Liver (tissue), 3 donors: ENCODE measurements at regions not wholly inside any gene's neighbourhood (a gene's known extent, or its start where the extent isn't known, plus 50 kb on each side); places are given as distances from the start of the nearest gene placed in this dataset.

ENCODE experiments used
- FOXA1 ChIP-seq: IDR thresholded peaks from 2 replicates; pipeline ENCODE4 v1.6.1; 2016; ENCODE audit warnings: antibody characterized with exemption
- GABPA ChIP-seq, 2 donors: IDR thresholded peaks in 1 of 2; conservative IDR thresholded peaks in 1 of 2; 2 replicates each; pipeline ENCODE4 v1.6.1; 2016; ENCODE audit warnings: antibody characterized with exemption in 2 of 2, mild to moderate bottlenecking in 1 of 2, moderate library complexity in 1 of 2
- HNF4A ChIP-seq, 2 donors: conservative IDR thresholded peaks; 2 replicates each; pipeline ENCODE4 v1.6.1; 2016; ENCODE audit warnings: antibody characterized with exemption in 2 of 2, mild to moderate bottlenecking in 2 of 2
- JUND ChIP-seq, 2 donors: IDR thresholded peaks; 2 replicates each; pipeline ENCODE4 v1.6.1; 2016; ENCODE audit warnings: antibody characterized with exemption in 2 of 2
- NR2F2 ChIP-seq: IDR thresholded peaks from 2 replicates; pipeline ENCODE4 v1.6.1; 2016; ENCODE audit warnings: antibody characterized with exemption
- RAD21 ChIP-seq, 2 donors: IDR thresholded peaks; 2 replicates each; pipeline ENCODE4 v1.6.1; 2016; ENCODE audit warnings: antibody characterized with exemption in 2 of 2, mild to moderate bottlenecking in 2 of 2
- SP1 ChIP-seq: IDR thresholded peaks from 2 replicates; pipeline ENCODE4 v1.6.1; 2018; ENCODE audit warnings: antibody characterized with exemption, mild to moderate bottlenecking
- TAF1 ChIP-seq: conservative IDR thresholded peaks from 2 replicates; pipeline ENCODE4 v1.6.1; 2016; ENCODE audit warnings: antibody characterized with exemption, mild to moderate bottlenecking
- YY1 ChIP-seq: IDR thresholded peaks from 2 replicates; pipeline ENCODE4 v1.6.1; 2016; ENCODE audit warnings: antibody characterized with exemption, mild to moderate bottlenecking
- TF ChIP-seq, protein P1 (sequence below): fragments of 150-350 bp; IDR thresholded peaks from 2 replicates; pipeline ENCODE4 v1.5.1; 2017; ENCODE audit warnings: improper control_type of control experiment, low read depth, low read length; ENCODE audit not compliant: missing input control
- TF ChIP-seq, protein P2 (sequence below): IDR thresholded peaks from 2 replicates; pipeline ENCODE4 v1.6.1; 2016; ENCODE audit warnings: antibody characterized with exemption
- TF ChIP-seq, protein P3 (sequence below): IDR thresholded peaks from 2 replicates; pipeline ENCODE4 v1.6.1; 2016; ENCODE audit warnings: antibody characterized with exemption, mild to moderate bottlenecking
- TF ChIP-seq, protein P4 (sequence below): IDR thresholded peaks from 2 replicates; pipeline ENCODE4 v1.6.1; 2016; ENCODE audit warnings: antibody characterized with exemption
- donor health status: healthy.
- donor health status: healthy.

DNA sequence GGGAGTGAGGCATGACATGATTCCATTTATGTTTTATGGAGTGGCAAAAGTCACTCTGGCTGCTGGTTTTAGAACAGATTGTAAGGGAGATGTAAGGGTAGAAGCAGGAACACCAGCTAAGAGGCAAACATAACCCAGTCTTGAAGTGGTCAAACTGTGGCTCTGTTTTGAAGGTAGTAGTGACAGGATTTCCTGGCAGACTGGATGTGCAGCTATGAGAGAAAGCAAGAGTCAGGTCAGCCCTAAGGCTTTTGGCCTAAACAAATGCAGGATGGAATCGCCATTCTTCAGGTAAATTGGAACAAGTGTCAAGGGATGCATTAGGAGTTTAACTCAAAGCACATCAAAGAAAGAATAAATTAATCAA, 175.3 kb upstream of the AGR3 start:
- TF ChIP-seq, protein P1, sequence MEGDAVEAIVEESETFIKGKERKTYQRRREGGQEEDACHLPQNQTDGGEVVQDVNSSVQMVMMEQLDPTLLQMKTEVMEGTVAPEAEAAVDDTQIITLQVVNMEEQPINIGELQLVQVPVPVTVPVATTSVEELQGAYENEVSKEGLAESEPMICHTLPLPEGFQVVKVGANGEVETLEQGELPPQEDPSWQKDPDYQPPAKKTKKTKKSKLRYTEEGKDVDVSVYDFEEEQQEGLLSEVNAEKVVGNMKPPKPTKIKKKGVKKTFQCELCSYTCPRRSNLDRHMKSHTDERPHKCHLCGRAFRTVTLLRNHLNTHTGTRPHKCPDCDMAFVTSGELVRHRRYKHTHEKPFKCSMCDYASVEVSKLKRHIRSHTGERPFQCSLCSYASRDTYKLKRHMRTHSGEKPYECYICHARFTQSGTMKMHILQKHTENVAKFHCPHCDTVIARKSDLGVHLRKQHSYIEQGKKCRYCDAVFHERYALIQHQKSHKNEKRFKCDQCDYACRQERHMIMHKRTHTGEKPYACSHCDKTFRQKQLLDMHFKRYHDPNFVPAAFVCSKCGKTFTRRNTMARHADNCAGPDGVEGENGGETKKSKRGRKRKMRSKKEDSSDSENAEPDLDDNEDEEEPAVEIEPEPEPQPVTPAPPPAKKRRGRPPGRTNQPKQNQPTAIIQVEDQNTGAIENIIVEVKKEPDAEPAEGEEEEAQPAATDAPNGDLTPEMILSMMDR: no peak
- TF ChIP-seq, protein P2, sequence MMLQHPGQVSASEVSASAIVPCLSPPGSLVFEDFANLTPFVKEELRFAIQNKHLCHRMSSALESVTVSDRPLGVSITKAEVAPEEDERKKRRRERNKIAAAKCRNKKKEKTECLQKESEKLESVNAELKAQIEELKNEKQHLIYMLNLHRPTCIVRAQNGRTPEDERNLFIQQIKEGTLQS: no peak
- TF ChIP-seq, protein P3, sequence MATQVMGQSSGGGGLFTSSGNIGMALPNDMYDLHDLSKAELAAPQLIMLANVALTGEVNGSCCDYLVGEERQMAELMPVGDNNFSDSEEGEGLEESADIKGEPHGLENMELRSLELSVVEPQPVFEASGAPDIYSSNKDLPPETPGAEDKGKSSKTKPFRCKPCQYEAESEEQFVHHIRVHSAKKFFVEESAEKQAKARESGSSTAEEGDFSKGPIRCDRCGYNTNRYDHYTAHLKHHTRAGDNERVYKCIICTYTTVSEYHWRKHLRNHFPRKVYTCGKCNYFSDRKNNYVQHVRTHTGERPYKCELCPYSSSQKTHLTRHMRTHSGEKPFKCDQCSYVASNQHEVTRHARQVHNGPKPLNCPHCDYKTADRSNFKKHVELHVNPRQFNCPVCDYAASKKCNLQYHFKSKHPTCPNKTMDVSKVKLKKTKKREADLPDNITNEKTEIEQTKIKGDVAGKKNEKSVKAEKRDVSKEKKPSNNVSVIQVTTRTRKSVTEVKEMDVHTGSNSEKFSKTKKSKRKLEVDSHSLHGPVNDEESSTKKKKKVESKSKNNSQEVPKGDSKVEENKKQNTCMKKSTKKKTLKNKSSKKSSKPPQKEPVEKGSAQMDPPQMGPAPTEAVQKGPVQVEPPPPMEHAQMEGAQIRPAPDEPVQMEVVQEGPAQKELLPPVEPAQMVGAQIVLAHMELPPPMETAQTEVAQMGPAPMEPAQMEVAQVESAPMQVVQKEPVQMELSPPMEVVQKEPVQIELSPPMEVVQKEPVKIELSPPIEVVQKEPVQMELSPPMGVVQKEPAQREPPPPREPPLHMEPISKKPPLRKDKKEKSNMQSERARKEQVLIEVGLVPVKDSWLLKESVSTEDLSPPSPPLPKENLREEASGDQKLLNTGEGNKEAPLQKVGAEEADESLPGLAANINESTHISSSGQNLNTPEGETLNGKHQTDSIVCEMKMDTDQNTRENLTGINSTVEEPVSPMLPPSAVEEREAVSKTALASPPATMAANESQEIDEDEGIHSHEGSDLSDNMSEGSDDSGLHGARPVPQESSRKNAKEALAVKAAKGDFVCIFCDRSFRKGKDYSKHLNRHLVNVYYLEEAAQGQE: no peak
- TF ChIP-seq FOXA1 (no peak), RAD21 (IDR thresholded peaks at IDR 0.05) (no peak), YY1 (no peak), SP1 (no peak), JUND (IDR thresholded peaks at IDR 0.05) (no peak), TAF1 (no peak), GABPA (IDR thresholded peaks at IDR 0.05 in 1 of 2, conservative IDR thresholded peaks at IDR 0.05 in 1 of 2) (no peak), NR2F2 (no peak), HNF4A (conservative IDR thresholded peaks at IDR 0.05) (no peak)
- TF ChIP-seq, protein P4, sequence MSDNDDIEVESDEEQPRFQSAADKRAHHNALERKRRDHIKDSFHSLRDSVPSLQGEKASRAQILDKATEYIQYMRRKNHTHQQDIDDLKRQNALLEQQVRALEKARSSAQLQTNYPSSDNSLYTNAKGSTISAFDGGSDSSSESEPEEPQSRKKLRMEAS: no peak
